ENCODE measurements at regions not wholly inside any gene's neighbourhood (a gene's known extent, or its start where the extent isn't known, plus 50 kb on each side); places are given as distances from the start of the nearest gene placed in this dataset.

DNA sequence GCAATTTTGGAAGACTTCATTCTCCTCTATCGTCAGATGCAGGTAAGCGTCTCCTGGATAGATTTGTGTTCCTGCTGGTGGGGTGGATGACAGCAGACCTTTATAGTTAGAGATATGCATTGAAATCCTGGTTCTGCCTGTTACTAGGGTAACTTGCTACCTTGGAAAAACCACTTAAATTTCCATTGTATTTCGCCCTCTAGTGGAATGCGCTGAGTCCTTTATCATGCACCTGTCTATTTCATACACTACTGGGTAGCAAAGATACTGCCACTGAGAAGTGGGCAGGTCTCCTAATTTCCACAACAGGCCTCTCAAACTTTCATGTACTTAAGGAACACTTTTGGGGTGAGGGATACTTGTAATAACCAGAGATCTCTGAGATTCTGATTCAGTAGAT is 209.5 kb upstream of the SUCLG2 start:
- DNase-seq, result no peak

DNA sequence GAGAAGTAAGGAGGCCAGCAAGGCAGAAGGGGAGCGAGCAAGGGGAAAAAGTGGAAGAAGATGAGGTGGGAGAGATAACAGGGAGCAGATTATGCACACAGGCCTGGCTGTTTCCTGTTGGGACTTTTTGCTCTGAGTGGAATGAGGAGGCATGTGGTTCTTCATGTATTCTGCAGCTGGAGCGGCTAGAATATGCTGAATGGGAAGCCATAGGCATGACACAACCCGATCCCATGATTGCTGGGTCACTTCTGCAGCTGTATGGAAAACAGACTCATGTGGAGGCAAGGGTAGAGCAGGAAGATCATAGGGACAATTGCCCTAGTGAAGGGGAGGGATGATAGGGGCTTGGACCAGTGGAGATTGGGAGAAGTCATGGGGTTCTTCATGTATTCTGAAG is 206.0 kb upstream of the SUCLG2 start:
- no peak for DNase-seq

DNA sequence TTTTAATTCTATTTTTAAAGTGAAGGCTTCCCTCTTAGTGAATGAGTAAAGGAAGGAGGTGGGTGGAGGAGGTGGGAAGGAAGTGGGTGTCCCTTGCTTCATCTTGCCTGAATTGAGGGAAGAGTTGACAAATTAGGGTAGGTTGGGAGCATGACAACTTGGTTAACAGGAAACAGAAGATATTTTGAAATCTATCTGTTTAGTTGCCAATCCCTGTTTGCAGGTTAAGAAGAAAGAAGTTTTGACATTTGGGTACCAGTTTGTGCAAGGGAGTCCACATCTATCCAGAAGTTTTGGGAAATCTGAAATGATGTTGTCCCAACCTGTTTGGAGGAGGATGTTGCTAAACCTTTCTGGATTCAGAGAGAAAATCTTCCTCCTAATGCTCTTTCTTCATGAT is 204.1 kb upstream of the SUCLG2 start:
- DNase-seq, result no peak

DNA sequence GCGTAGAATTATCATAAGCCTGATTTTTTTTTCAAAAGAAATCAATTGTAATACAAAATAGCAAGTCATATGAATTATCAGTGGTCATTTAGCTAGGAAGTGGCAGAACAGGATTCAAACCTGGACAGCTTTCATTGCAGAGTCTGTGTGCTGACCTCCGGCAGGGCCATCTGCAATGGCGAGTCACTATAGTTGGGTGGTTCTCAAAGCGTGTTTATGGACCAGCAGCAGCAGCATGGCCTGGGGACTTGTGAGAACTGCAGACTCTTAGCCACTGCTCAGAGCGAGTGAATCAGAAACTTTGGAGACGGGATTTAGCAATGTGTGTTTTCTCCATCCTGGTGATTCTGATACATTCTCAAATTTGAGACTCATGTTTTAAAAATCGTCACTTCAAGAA is 202.3 kb upstream of the SUCLG2 start:
- DNase-seq, result no peak

DNA sequence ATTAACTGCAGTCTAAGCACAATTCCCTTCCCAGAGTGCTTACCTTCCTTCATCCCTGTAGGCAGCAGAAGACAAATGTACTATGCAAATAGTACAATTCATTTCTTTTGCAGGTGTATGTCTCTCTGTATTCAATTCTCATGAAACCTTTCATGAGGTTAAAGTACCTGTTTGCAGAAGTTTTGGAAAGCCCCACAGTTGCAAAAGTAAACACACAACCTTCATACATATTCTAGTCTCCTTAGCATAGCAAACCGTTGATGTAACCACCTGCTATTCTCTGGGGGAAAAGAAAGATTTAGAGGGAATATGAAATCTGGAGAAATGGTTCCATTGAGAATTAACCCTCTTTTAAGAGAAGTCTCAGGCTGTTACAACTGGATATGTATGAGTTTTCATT is 200.3 kb upstream of the SUCLG2 start:
- peak; percentile 47 for DNase-seq

DNA sequence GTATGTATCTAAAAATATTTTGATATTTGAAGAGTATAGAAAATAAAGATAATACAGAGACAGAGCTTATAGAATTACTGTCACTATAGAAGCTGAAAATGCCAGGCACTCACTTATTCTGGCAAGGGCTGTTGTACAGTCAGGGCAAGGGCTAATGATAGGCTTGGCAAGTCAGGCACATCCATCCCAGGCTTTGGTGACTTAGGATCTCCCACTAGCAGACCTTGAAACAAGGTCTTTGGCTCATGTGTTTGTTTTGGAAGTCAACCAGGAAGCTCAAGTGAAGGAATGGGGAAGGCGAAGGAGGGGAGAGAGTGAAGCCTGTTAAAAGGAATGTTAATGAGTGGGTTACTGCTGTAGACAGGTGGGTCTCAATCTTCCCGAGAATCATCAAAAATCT is 199.1 kb upstream of the SUCLG2 start:
- no peak for DNase-seq

DNA sequence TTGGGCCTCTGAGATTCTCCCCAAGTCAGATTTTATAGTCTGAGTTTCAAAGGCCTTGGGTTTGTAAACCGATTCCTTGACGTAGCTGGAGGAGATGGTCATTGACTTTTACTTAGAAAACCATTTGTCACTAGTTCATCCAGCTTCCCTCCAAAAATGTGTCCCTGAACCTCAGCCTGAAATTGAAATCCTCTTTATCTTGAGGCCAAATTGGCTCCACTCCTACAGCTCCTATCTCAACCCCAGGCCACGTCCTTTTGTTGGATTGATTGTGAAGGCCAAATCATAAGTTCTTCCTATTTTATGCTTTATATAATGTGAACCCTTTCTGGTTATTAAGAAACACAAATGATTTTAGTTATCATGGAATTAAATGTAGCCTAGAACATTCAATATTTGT is 193.9 kb upstream of the SUCLG2 start:
- no peak for DNase-seq

DNA sequence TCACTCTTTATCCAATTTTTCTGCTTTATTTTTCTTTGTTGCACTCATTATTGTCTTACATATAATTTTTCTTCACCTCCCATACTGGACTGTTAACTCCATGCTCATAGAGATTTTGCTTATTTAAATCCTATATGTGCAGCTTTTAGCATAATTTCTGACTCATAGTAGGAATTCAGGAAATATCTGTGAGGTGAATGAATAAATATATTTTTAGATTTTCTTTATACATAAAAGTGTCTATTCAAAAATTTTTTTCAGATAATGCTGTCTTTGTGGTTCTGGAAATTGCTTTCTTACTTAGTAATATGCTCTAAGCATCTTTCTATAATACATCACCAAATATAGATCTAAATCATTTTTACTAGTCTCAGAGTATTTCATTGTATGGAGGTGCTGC is 191.8 kb upstream of the SUCLG2 start:
- no peak for DNase-seq

DNA sequence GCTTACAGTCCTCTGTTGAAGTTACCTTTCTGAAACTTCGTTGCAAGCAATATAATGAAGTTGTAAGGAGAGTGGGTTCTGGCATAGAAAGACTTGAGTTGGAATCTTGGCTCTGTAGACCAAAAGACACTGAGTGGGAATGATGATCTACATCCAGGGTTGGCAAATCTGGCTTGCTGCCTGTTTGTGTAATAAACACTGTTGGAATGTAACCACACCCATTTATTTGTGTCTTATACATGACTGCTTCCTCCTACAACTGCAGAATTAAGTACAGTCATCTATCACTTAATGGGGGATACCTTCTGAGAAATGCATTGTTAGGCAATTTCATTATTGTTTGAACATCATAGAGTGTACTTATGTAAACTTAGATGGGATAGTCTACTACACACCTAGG is 178.4 kb upstream of the SUCLG2 start:
- no peak for DNase-seq

DNA sequence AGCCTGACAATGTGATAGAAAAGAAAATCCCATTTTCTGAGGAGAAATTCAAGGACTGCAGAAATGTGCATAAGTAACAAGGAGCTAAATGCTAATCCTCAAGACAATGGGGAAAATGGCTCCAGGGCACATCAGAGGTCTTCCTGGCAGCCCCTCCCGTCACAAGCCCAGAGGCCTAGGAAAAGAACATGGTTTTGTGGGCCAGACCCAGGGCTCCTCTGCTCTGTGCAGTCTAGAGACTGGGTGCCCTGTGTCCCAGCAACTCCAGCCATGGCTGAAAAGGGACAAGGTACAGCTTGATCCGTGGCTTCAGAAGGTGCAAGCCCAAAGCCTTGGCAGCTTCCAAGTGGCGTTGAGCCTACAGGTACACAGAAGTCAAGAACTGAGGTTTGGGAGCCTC is 176.8 kb upstream of the SUCLG2 start:
- no peak for DNase-seq

DNA sequence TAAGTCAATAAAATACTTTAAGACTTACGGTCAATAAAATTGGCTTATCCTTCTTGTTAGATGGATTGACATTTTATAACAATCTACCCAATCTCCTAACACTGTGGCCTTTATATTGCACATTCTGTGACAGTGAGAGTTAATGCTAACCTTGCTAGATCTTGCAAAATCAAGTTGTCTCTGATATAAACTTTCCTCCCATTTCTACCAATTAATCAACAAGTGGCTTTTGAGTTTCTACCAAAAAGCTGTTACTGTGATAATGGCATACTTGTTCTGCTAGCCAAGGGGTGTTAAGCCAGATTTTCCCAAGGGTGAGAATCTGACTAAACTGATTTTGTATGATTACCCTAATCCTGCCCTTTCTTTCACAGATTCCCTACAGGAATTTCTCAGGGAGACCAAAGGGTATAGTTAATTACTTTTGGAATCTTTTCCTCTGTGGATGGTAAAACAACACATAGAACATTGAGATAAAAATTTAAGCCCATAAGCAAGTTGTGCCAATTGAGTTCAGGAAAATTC is 174.1 kb upstream of the SUCLG2 start:
- no peak for DNase-seq

DNA sequence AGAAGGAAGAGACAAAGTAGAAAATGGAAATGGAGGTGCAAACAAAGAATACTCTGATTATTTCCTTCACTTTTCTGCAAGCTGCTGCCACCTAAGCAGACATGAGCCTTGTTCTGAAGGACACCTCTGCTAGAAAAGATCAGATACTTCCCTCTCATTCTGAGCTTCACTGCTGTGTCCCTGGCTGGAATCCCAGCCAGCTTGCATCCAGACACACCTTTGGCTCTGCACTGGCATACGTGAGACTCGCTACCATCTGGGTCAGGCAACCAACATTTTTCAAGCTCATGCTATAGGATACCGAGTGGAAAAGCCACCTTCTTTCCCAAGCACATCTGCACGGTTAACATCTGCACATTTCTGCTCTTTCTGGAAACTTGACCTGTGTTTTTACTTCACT is 166.7 kb upstream of the SUCLG2 start:
- DNase-seq, result no peak

DNA sequence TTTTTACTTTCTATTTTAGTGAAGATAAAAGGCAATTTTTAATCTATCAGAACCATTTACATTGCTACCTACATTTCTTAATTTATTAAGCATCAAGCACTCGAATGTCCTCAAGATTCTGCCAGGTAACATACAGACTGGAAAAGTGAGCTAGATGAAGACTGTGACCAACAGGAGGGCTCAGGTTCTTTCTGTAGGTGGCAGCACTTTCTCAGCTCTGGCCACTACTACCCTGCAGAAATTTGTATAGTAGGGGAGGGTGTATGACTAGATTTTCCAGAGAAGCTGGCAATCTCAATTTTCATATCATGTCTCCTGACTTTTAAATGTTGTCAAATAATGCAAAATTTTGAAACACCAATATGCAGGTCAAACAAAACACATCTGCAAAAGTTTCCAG is 165.0 kb upstream of the SUCLG2 start:
- DNase-seq, result peak; percentile 7

DNA sequence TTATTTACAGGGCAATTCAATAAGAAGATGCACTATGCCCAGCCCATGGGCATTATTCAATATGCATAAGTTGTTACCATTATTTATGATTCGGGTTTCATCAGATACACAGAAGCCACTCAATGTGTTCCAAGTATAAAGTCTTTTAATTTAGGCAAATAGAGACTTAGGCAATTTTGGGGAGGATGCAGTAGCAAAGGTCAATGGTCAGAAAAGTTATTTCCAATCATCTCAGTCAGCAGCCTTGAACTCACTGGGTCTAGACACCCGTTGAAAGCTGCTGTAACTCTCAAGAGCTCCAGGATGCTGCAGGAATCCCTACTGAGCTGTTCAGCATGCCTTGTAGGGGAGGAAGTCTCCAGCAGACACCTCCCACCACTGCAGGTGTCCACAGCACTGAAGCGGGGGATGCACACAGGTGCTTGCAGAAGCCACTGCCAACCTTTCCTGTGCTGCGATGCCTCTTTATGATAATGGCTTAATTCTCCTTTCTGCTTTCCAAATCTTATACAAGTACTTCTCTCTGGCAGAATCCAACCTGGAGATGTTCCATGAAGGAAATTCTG is 155.0 kb upstream of the SUCLG2 start:
- no peak for DNase-seq

DNA sequence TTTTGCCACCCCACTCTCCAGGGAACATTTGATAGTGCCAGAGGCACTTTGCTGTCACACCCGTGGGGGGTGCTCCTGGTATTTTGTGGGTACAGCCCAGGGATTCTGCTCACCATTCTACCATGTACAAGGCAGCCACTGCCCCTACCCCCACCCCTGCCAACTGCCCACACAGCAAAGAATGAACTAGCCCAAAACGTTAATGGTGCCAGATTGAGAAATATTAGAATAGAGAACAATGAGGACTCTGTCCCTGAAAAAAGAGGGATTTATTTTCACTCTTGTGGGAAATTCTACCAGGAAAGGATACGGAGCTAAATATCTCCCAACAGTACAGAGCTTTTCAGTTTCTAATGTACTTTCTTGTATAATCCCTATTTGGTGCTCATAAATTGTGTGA is 154.5 kb upstream of the SUCLG2 start:
- no peak for DNase-seq

DNA sequence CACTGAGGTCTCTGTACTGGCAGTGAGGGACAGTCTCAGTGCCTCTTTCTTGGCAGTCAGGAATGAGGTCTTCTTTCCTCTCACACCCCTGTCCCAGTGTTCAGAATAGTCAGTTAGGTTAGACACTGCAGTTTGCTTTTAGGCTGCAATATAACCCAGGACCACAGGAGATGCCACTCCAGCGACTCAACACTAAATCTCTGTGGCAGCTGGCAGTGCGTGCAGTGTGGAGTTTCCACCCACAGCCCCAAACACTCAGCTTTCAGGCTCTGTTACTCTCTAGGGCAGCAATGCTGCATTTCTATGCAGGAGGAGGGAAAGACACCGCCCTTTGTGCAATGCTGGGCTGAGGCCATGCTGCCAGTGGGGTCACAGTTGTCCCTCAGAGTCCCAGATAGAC is 150.2 kb upstream of the SUCLG2 start:
- DNase-seq, result no peak

DNA sequence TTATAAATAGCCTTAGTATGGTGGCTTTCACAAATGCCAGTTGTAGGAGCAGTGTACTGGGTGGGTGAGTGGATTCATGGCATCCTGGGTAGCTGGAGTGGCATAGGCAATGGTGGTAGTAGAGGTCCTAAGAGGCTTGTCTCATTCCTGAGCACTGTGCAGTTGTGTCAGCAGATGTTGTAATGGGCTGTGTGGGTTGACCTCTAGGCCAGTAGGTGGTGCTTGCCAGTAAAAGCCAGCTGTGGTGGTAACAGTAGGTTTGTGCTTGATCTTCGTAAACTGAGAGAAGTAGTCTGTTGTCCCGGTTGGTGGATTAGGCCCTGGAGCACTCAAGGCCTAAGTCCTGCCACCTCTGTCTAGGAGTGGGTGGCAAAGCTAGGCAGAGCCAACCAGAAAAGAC is 149.7 kb upstream of the SUCLG2 start:
- no peak for DNase-seq

DNA sequence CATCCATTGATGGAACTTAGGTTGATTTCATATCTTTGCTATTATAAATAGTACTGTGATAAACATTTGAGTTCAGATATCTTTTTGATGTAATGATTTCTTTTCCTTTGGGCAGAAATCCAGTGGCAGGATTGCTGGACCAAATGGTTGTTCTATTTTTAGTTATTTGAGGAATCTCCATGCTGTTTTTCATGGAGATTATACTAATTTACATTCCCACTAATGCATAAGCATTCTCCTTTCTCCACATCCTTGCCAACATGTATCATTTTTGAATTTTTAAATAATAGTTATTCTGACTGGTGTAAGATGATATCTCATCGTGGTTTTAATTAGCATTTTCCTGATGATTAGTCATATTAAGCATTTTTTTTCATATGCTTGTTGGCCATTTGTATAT is 144.0 kb upstream of the SUCLG2 start:
- DNase-seq, result peak; percentile 7

DNA sequence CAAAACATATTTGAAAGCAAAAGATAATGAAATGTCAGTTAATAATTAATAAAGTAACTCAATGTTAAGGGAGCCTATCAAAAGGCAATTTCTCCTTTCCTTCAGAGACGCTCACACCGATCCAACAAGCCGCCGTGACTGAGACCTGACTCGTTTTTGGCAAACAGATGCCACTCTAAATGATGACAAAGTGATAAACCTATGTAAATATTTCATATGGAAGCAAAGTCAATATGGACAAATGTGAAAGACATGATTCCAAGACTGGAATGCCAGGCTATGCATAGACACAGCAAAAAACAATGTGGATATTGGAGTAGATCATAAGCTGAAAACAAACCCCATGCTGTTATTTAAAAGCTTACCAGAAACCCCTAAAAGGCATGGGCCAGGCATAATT is 137.2 kb upstream of the SUCLG2 start:
- no peak for DNase-seq

DNA sequence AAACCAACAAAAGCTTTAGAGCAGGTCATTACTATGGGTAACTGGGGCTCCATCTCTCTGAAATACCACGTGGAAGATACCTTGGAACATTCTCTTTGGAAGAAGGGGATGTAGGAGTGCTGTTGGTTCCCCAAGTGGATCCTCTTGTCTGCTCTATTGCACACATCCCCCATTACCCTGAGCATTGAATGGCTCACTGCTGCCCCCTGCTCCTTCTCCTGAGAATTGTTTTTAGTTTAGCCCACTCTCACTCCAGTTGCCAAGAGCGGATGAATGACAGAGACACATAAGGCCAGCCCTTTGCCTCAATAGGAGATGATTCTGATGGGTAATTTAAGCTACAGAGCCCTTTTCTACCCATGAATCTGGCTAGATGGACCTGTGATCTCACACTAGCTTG is 135.6 kb upstream of the SUCLG2 start:
- DNase-seq, result peak; percentile 21

DNA sequence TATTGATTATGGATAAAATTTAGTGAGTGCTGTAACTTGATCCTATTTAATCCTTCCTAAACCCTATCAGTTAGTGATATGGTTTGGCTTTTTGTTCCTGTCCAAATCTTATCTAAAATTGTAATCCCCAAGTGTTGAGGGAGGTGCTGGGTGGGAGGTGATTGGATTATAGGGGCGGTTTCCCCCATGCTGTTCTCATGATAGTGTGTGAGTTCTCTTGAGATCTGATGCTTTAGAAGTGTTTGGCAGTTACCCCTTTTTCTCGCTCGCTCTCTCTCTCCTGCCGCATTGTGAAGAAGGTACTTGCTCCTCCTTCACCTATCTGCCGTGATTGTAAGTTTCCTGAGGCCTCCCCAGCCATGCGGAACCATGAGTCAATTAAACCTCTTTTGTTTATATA is 134.0 kb upstream of the SUCLG2 start:
- no peak for DNase-seq

DNA sequence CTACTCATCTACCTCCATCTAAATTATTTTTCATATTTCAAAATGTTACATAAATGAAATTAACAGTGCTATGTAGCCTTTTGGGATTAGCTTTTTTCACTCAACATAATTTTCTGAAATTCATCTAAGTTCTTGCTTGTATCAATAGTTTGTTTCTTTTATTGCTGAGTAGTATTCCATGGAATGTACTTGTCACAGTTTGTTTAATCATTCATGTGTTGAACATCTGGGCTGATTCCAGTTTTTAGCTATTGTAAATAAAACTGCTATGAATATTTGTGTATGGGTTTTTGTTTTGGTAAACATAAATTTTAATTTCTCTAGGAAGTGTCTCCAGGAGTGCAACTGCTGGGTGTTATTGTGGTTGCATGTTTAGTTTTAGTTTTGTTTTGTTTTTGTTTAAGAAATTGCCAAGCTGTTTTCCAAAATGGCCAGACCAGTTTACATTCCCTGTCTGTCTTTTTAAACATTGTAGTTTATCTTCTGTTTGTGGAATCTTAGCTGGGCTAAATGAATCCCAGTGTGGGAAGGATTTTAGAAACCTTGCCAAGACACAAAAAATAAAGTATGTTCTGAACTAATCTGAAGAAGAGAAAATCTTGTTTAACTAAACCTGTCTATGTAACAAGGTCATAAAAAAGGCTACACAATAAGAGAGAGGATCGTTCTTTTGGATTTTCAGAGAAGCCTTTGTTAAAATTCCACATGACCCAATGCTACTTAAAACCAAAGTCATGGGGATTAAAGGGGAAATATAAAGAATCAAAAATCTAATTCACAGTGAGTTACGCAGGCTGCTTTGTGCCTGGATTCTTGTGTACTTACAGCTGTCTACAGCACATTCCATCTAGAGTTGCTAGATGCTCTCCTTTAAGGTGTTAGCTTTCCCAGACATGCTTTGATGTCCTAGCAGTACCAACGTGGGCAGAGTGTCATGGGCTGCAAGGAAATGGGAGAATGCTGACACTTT is 129.2 kb upstream of the SUCLG2 start:
- DNase-seq, result no peak

DNA sequence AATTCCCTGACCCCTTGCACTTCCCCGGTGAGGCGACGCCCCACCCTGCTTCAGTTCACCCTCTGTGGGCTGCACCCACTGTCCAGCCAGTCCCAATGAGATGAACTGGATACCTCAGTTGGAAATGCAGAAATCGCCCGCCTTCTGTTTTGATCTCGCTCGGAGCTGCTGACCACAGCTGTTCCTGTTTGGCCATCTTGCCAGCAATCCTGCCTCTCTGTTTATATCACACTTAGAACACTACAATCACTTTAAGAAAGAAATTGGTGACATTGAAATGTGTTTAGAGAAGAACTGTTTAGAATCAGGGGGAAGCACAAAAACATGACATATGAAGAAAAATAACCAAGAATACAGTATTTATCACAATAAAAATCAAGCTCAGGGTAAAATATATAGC is 127.5 kb upstream of the SUCLG2 start:
- DNase-seq, result no peak

DNA sequence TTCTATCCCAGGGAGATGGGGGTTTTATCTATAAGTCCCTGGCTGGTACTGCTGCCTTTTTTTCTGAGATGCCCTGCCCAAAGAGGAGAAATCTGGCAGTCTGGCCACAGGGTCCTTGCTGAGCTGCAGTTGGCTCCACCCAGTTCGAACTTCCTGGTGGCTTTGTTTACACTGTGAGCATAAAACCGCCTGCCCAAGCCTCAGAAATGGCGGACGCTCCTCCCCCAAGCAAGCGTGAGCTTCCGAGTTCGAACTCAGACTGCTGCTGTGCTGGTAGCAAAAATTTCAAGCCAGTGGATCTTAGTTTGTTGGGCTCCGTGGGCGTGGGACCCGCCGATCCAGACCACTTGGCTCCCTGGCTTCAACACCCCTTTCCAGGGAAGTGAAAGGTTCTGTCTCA is 126.8 kb upstream of the SUCLG2 start:
- no peak for DNase-seq

DNA sequence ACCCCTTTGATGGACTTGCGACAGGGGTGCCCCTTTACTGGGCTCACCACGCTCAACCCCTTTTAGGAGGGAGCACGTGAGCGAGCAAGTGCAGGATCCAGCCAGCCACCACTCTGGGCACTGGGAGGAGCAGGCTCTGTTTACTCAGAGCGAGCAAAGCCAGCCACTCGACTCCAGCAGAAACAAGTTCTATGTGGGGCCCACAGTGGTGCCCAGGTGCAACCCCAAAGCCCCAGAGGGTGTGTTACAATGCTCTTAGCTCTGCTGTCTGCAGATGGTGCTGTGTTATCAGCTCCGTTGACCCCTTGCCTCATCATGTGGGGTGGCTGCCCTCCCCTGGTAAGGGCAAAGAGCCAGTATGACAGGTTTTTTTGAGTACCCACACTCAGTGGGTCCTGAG is 120.3 kb upstream of the SUCLG2 start:
- DNase-seq, result no peak

Measured in NCI-H526 treated with DMSO at 0.1 percent for 48 hours (cell line).